ENCODE measurements at regions not wholly inside any gene's neighbourhood (a gene's known extent, or its start where the extent isn't known, plus 50 kb on each side); places are given as distances from the start of the nearest gene placed in this dataset.

GRCh38 chr18:30455741-30456140 lies 586.8 kb downstream of the DSC3 start:
- no peak for ATAC-seq
- Histone ChIP-seq H3K4me3 (no peak overlapping the region), H3K4me1 (no peaks in the 10 kb centered on the region), H3K27me3 (no peaks in the 10 kb centered on the region), H3K9me3 (no peaks in the 10 kb centered on the region), H3K36me3 (replicated peaks in 1 of 2; ENCODE audit: insufficient read depth in 1 of 2, low read depth in 2 of 2) (no peaks in the 10 kb centered on the region), H3K27ac (no peak overlapping the region)
- TF ChIP-seq CTCF (IDR thresholded peaks at IDR 0.05): no peak
- no peak for TF ChIP-seq POLR2A (IDR thresholded peaks at IDR 0.05)
- WGBS, 2 donors: 65 to 72% methylated on average over 2 of the region's 2 CpGs
- no peak for DNase-seq
- intact Hi-C loops (cut with DNase I): no loop called here

GRCh38 chr18:30454920-30455319 lies 587.6 kb downstream of the DSC3 start:
- H3K4me3 ChIP-seq: no peak overlapping the region
- intact Hi-C loops (cut with DNase I): no loop called here
- no peaks in the 10 kb centered on the region for H3K36me3 ChIP-seq (replicated peaks in 1 of 2; ENCODE audit: insufficient read depth in 1 of 2, low read depth in 2 of 2)
- DNase-seq: no peak
- TF ChIP-seq POLR2A (IDR thresholded peaks at IDR 0.05) (no peak), CTCF (IDR thresholded peaks at IDR 0.05) (no peak)
- no peaks in the 10 kb centered on the region for H3K4me1 ChIP-seq
- H3K27ac ChIP-seq: no peak overlapping the region
- no peaks in the 10 kb centered on the region for H3K27me3 ChIP-seq
- H3K9me3 ChIP-seq: no peaks in the 10 kb centered on the region
- WGBS, 2 donors: 79 to 85% methylated on average over 4 of the region's 4 CpGs
- no peak for ATAC-seq

- TF ChIP-seq POLR2A (IDR thresholded peaks at IDR 0.05): no peak
- no peak for TF ChIP-seq CTCF (IDR thresholded peaks at IDR 0.05)
- intact Hi-C loops (cut with DNase I): no loop called here
- no peaks in the 10 kb centered on the region for H3K36me3 ChIP-seq (replicated peaks in 1 of 2; ENCODE audit: insufficient read depth in 1 of 2, low read depth in 2 of 2)
These were observed 590.6 kb downstream of the DSC3 start for GRCh38 chr18:30451981-30452380.

GRCh38 chr18:30450927-30451326 lies 591.6 kb downstream of the DSC3 start:
- WGBS, 2 donors: 59 to 65% methylated on average over 2 of the region's 2 CpGs
- no peak overlapping the region for H3K27ac ChIP-seq
- DNase-seq: no peak
- no peaks in the 10 kb centered on the region for H3K27me3 ChIP-seq
- no peaks in the 10 kb centered on the region for H3K9me3 ChIP-seq
- H3K4me1 ChIP-seq: no peaks in the 10 kb centered on the region
- no peak for ATAC-seq
- no peak overlapping the region for H3K4me3 ChIP-seq
- TF ChIP-seq CTCF (IDR thresholded peaks at IDR 0.05) (no peak), POLR2A (IDR thresholded peaks at IDR 0.05) (no peak)
- intact Hi-C loops (cut with DNase I): no loop called here
- no peaks in the 10 kb centered on the region for H3K36me3 ChIP-seq (replicated peaks in 1 of 2; ENCODE audit: insufficient read depth in 1 of 2, low read depth in 2 of 2)

More at GRCh38 chr18:30451981-30452380, 590.6 kb downstream of the DSC3 start:
- ATAC-seq (no peak), DNase-seq (no peak)
- Histone ChIP-seq H3K4me1 (no peaks in the 10 kb centered on the region), H3K27ac (no peak overlapping the region), H3K9me3 (no peaks in the 10 kb centered on the region), H3K27me3 (no peaks in the 10 kb centered on the region), H3K4me3 (no peak overlapping the region)

GRCh38 chr18:30446605-30447004 lies 595.9 kb downstream of the DSC3 start:
- Histone ChIP-seq H3K4me3 (no peak overlapping the region), H3K9me3 (no peaks in the 10 kb centered on the region), H3K27ac (no peak overlapping the region), H3K27me3 (no peaks in the 10 kb centered on the region), H3K4me1 (no peaks in the 10 kb centered on the region), H3K36me3 (replicated peaks in 1 of 2; ENCODE audit: insufficient read depth in 1 of 2, low read depth in 2 of 2) (no peaks in the 10 kb centered on the region)
- intact Hi-C loops (cut with DNase I): no loop called here
- 54 to 64% methylated on average over 6 of the region's 6 CpGs for WGBS, 2 donors
- DNase-seq (no peak), ATAC-seq (no peak)
- TF ChIP-seq POLR2A (IDR thresholded peaks at IDR 0.05) (no peak), CTCF (IDR thresholded peaks at IDR 0.05) (no peak)

All from body of pancreas (tissue), 4 donors.